Sigmoid colon (tissue), 6 donors: ENCODE measurements at regions not wholly inside any gene's neighbourhood (a gene's known extent, or its start where the extent isn't known, plus 50 kb on each side); places are given as distances from the start of the nearest gene placed in this dataset.

ENCODE experiments used
- DNase-seq: peaks from one replicate; pipeline ENCODE4 v3.0.0-alpha.2; 2019
- H3K27ac ChIP-seq, 4 donors: fragments of 200-600 bp; sonication (generic); one replicate each; pipeline ENCODE4 v1.5.1; 2016 to 2019; ENCODE audit warnings: mild to moderate bottlenecking in 1 of 4
- H3K27me3 ChIP-seq, 3 donors: fragments of 200-600 bp; sonication (generic); one replicate each; pipeline ENCODE4 v1.5.1; 2019; ENCODE audit warnings: mild to moderate bottlenecking in 1 of 3
- H3K36me3 ChIP-seq, 4 donors: fragments of 200-600 bp; sonication (generic); one replicate each; pipeline ENCODE4 v1.5.1; 2016 to 2019
- H3K4me1 ChIP-seq, 4 donors: fragments of 200-600 bp; sonication (generic); one replicate each; pipeline ENCODE4 v1.5.1; 2017 to 2019
- H3K4me3 ChIP-seq, 4 donors: fragments of 200-600 bp; sonication (generic); one replicate each; pipeline ENCODE4 v1.5.1; 2017 to 2019; ENCODE audit warnings: mild to moderate bottlenecking in 2 of 4, moderate library complexity in 1 of 4
- H3K9me3 ChIP-seq, 4 donors: fragments of 200-600 bp in 3 of 4; sonication (generic) in 3 of 4; one replicate each; pipeline versions ENCODE4 v1.5.1 to v1.6.1; 2013 to 2019
- EP300 ChIP-seq, 4 donors: sonication (generic); formaldehyde crosslinking; IDR thresholded peaks; one replicate each; pipeline ENCODE4 v1.6.1; 2017; ENCODE audit warnings: antibody characterized with exemption in 4 of 4
- POLR2A ChIP-seq, 2 donors: fragments of 450-650 bp; IDR thresholded peaks; one replicate each; pipeline ENCODE4 v1.6.1; 2016; ENCODE audit warnings: antibody characterized with exemption in 2 of 2, mild to moderate bottlenecking in 2 of 2, moderate library complexity in 2 of 2
- POLR2AphosphoS5 ChIP-seq, 4 donors: sonication (generic); formaldehyde crosslinking; IDR thresholded peaks; one replicate each; pipeline ENCODE4 v1.6.1; 2017; ENCODE audit warnings: antibody characterized with exemption in 4 of 4
- WGBS, 2 donors: extraction: QIAGEN DNeasy Blood & Tissue Kit; methylation state at CpG; one replicate each; pipeline ENCODE4 v1.1.7; 2013; 5-methylcytosine and 5-hydroxymethylcytosine counted together
- intact Hi-C: fragments of 100-400 bp; cut with DNase I; formaldehyde crosslinking; loops from one replicate; pipeline ENCODE4 v1.15.1; 2023
- TF ChIP-seq, protein P1 (sequence below), 4 experiments: fragments of 450-650 bp in 3 of 4; fragments of 200-600 bp in 1 of 4; IDR thresholded peaks; one replicate each; pipeline ENCODE4 v1.5.1; 2016 to 2019; ENCODE audit warnings: antibody characterized with exemption in 4 of 4, mild to moderate bottlenecking in 3 of 4, moderate library complexity in 2 of 4
- donor health status: healthy with polysubstance abuse.
- donor health status: healthy.

DNA sequence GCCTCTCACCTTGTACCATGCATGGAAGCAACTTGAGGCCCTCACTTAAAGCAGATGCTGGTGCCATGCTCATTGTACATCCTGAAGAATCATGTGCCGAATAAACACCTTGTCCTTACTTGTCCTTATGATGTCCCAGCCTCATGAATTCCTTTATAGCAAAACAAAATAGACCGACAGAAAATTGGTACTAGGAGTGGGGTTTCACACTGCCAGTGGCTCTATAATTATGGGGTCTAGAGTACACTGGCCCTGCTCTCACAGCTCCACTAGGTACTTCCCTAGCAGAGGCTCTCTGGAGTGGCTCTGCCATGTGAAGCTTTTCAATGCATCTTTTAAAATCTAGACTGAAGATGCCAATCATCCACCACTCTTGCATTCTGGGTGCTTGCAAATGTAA lies 101.2 kb downstream of the HTR1B start:
- no peak overlapping the region for H3K27ac ChIP-seq
- no peaks in the 10 kb centered on the region for H3K4me1 ChIP-seq
- H3K9me3 ChIP-seq: peaks cover 0 to 7% (median 0%) of the 10 kb centered on the region in 4 donors
- no peak for TF ChIP-seq EP300 (IDR thresholded peaks at IDR 0.05)
- TF ChIP-seq, protein P1, sequence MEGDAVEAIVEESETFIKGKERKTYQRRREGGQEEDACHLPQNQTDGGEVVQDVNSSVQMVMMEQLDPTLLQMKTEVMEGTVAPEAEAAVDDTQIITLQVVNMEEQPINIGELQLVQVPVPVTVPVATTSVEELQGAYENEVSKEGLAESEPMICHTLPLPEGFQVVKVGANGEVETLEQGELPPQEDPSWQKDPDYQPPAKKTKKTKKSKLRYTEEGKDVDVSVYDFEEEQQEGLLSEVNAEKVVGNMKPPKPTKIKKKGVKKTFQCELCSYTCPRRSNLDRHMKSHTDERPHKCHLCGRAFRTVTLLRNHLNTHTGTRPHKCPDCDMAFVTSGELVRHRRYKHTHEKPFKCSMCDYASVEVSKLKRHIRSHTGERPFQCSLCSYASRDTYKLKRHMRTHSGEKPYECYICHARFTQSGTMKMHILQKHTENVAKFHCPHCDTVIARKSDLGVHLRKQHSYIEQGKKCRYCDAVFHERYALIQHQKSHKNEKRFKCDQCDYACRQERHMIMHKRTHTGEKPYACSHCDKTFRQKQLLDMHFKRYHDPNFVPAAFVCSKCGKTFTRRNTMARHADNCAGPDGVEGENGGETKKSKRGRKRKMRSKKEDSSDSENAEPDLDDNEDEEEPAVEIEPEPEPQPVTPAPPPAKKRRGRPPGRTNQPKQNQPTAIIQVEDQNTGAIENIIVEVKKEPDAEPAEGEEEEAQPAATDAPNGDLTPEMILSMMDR (IDR thresholded peaks at IDR 0.05): no peak
- TF ChIP-seq POLR2AphosphoS5 (IDR thresholded peaks at IDR 0.05): no peak
- TF ChIP-seq POLR2A (IDR thresholded peaks at IDR 0.05): no peak
- H3K36me3 ChIP-seq: no peaks in the 10 kb centered on the region
- DNase-seq: no peak
- 94 to 95% methylated on average over 2 of the region's 2 CpGs for WGBS, 2 donors
- intact Hi-C loops: no loop called here
- H3K4me3 ChIP-seq: no peak overlapping the region
- H3K27me3 ChIP-seq: no peaks in the 10 kb centered on the region

DNA sequence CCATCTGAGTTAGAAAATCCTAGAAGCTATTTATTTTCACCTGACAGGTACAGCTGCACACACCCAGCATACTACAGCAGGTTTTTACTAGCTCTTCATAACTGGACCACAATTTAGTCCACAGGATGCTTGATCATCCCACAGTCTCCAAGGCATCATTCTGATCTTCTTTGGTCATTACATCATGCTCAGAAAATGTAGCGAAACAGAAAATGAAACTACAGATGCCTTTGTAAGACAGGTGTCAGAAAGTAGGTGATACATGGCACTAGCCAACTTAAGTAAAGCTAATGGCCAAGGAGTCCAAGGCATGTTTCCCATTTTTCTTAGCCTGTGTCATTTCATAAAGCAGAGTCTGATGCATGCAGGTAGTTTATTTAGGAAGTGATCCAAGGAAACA lies 102.3 kb downstream of the HTR1B start:
- Histone ChIP-seq H3K27ac (no peak overlapping the region), H3K4me3 (no peak overlapping the region), H3K4me1 (no peaks in the 10 kb centered on the region), H3K36me3 (no peaks in the 10 kb centered on the region), H3K9me3 (peaks cover 0 to 7% (median 0%) of the 10 kb centered on the region in 4 donors), H3K27me3 (no peaks in the 10 kb centered on the region)
- intact Hi-C loops: no loop called here
- TF ChIP-seq EP300 (IDR thresholded peaks at IDR 0.05) (no peak), POLR2A (IDR thresholded peaks at IDR 0.05) (no peak), POLR2AphosphoS5 (IDR thresholded peaks at IDR 0.05) (no peak)
- TF ChIP-seq, protein P1 (IDR thresholded peaks at IDR 0.05): no peak
- DNase-seq: no peak
- 92 to 94% methylated on average over 1 of the region's 1 CpG for WGBS, 2 donors

DNA sequence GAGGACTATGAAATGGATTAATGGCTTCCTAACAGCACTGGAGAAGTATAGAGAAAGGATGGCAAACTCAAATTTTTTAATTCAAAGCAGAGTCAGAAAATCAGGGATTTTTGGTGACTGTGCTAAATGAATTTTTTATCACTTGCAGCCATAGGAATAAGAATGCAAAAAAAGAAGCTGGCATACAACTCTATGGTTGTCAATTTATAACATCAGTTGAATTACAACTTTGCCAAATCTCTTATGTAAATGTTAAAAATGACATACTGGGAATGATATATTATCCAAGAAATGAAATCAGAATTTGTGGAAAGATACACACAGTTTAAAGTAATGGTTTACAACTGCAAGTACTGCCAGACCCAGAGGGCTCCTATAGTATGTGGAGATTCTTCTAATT lies 106.5 kb downstream of the HTR1B start:
- Histone ChIP-seq H3K27me3 (no peaks in the 10 kb centered on the region), H3K4me1 (no peaks in the 10 kb centered on the region), H3K36me3 (no peaks in the 10 kb centered on the region), H3K4me3 (no peak overlapping the region), H3K9me3 (peaks cover 0 to 4% (median 0%) of the 10 kb centered on the region in 4 donors), H3K27ac (no peak overlapping the region)
- TF ChIP-seq POLR2A (IDR thresholded peaks at IDR 0.05) (no peak), EP300 (IDR thresholded peaks at IDR 0.05) (no peak), POLR2AphosphoS5 (IDR thresholded peaks at IDR 0.05) (no peak)
- TF ChIP-seq, protein P1 (IDR thresholded peaks at IDR 0.05): no peak
- intact Hi-C loops: no loop called here
- DNase-seq: no peak

DNA sequence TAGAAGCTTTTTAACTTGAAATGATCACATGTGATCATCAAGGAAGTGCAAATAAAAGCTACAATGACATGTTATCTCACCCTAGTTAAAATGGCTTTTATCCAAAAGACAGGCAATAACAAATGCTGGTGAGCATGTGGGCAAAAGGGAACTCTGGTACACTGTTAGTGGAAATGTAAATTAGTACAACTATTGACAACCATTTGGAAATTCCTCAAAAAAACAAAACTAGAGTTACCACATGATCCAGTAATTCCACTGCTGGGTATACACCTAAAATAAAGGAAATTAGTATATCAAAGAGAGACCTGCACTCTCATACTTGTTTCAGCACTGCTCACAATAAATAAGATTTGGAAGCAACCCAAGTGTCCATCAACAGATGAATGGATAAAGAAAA lies 108.7 kb downstream of the HTR1B start:
- no peak overlapping the region for H3K27ac ChIP-seq
- intact Hi-C loops: no loop called here
- no peaks in the 10 kb centered on the region for H3K9me3 ChIP-seq
- DNase-seq: no peak
- H3K36me3 ChIP-seq: no peaks in the 10 kb centered on the region
- H3K27me3 ChIP-seq: no peaks in the 10 kb centered on the region
- H3K4me3 ChIP-seq: no peak overlapping the region
- H3K4me1 ChIP-seq: no peaks in the 10 kb centered on the region
- no peak for TF ChIP-seq POLR2AphosphoS5 (IDR thresholded peaks at IDR 0.05)
- TF ChIP-seq, protein P1 (IDR thresholded peaks at IDR 0.05): no peak
- no peak for TF ChIP-seq EP300 (IDR thresholded peaks at IDR 0.05)
- TF ChIP-seq POLR2A (IDR thresholded peaks at IDR 0.05): no peak

DNA sequence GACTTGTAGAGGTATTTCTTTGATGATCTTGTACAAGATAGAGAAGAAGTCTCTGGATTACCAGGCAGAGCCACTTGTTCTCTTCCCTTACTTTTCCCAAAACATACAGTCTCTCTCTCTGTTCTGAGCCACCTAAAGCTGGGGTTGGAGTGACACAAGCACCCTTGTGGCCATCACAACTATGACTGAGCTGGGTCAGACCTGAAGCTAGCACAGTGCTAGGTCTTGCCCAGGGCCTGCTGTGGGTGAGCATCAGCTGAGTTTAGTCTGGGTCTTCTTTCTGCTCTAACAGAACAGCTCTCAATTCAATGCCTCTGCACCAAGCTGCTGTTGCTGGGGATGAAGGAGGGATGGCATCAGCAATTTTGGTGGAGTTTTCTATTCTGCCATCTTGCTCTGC lies 110.2 kb downstream of the HTR1B start:
- intact Hi-C loops: no loop called here
- no peaks in the 10 kb centered on the region for H3K4me1 ChIP-seq
- DNase-seq: no peak
- no peaks in the 10 kb centered on the region for H3K9me3 ChIP-seq
- no peak for TF ChIP-seq POLR2A (IDR thresholded peaks at IDR 0.05)
- no peak for TF ChIP-seq POLR2AphosphoS5 (IDR thresholded peaks at IDR 0.05)
- TF ChIP-seq, protein P1 (IDR thresholded peaks at IDR 0.05): no peak
- TF ChIP-seq EP300 (IDR thresholded peaks at IDR 0.05): no peak
- no peaks in the 10 kb centered on the region for H3K36me3 ChIP-seq
- no peaks in the 10 kb centered on the region for H3K27me3 ChIP-seq
- H3K4me3 ChIP-seq: no peak overlapping the region
- no peak overlapping the region for H3K27ac ChIP-seq
